Astrocyte of the hippocampus (primary cell): ENCODE measurements at regions not wholly inside any gene's neighbourhood (a gene's known extent, or its start where the extent isn't known, plus 50 kb on each side); places are given as distances from the start of the nearest gene placed in this dataset.
A peak's percentile ranks its signal among the peaks of the same experiment; 100 is the strongest.
"Not testable (repeated sequence)": the region's sequence is repeated elsewhere in the genome, so short reads cannot be mapped to it uniquely, and the experiment has no call there.

Experiments used
- DNase-seq: peaks from one replicate; pipeline ENCODE4 v3.0.0; 2011; ENCODE audit warnings: low read depth, low spot score

- DNase-seq: no peak
These were observed 693.9 kb downstream of the NYAP2 start for GRCh38 chr2:226093364-226093763.

GRCh38 chr2:226088366-226088674, 688.8 kb downstream of the NYAP2 start:
- DNase-seq: no peak

- DNase-seq: no peak
These were observed 688.2 kb downstream of the NYAP2 start for GRCh38 chr2:226087505-226088365.

- DNase-seq: no peak
These were observed 687.5 kb downstream of the NYAP2 start for GRCh38 chr2:226087051-226087450.

GRCh38 chr2:226086190-226086589, 686.7 kb downstream of the NYAP2 start:
- no peak for DNase-seq

- DNase-seq: not testable (repeated sequence)
These were observed 685.9 kb downstream of the NYAP2 start for GRCh38 chr2:226085425-226085824.

GRCh38 chr2:226080334-226080733, 680.8 kb downstream of the NYAP2 start:
- peak; percentile 39 for DNase-seq

- DNase-seq: peak; percentile 89
These were observed 680.2 kb downstream of the NYAP2 start for GRCh38 chr2:226079671-226080181.

- DNase-seq: peak; percentile 50
These were observed 679.7 kb downstream of the NYAP2 start for GRCh38 chr2:226079196-226079595.

GRCh38 chr2:226078666-226079065, 679.2 kb downstream of the NYAP2 start:
- DNase-seq: no peak

GRCh38 chr2:226077841-226078240, 678.3 kb downstream of the NYAP2 start:
- no peak for DNase-seq

GRCh38 chr2:226077031-226077430, 677.5 kb downstream of the NYAP2 start:
- DNase-seq: no peak

GRCh38 chr2:226076529-226076928, 677.0 kb downstream of the NYAP2 start:
- DNase-seq: no peak

- no peak for DNase-seq
These were observed 674.9 kb downstream of the NYAP2 start for GRCh38 chr2:226074391-226074790.

- no peak for DNase-seq
These were observed 674.1 kb downstream of the NYAP2 start for GRCh38 chr2:226073496-226074160.

- no peak for DNase-seq
These were observed 667.4 kb downstream of the NYAP2 start for GRCh38 chr2:226066873-226067272.

GRCh38 chr2:226066391-226066790, 666.9 kb downstream of the NYAP2 start:
- no peak for DNase-seq

- DNase-seq: no peak
These were observed 665.5 kb downstream of the NYAP2 start for GRCh38 chr2:226064932-226065570.

- peak; percentile 48 for DNase-seq
These were observed 664.4 kb downstream of the NYAP2 start for GRCh38 chr2:226063704-226064440.

- DNase-seq: no peak
These were observed 660.6 kb downstream of the NYAP2 start for GRCh38 chr2:226059961-226060627.

GRCh38 chr2:226057914-226058313, 658.4 kb downstream of the NYAP2 start:
- DNase-seq: no peak
